ENCODE measurements at regions not wholly inside any gene's neighbourhood (a gene's known extent, or its start where the extent isn't known, plus 50 kb on each side); places are given as distances from the start of the nearest gene placed in this dataset.
"Not testable (repeated sequence)": the region's sequence is repeated elsewhere in the genome, so short reads cannot be mapped to it uniquely, and the experiment has no call there.

- no peak for DNase-seq
Measured at GRCh38 chr10:23884670-23885069, 324.3 kb upstream of the KIAA1217 start.

DNA sequence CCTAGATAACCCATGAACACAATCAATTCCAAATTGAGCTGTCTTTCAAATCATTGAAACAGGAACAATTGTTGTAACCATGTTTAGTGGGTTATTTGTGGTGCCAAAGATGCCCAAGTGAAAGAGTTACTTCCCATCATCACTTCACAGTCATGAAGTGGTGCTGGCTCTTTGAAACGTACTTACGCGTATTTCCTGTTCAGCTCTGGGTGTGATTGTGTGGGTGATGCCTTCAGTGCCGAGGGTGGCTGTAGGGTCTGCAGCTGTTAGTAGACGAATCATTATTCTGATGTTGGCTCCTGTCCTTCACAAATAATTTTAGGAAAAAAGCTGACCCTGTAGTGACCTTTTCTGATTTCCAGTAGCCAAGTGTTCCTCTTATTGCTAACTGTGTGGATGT lies 323.1 kb upstream of the KIAA1217 start:
- no peak for DNase-seq

DNA sequence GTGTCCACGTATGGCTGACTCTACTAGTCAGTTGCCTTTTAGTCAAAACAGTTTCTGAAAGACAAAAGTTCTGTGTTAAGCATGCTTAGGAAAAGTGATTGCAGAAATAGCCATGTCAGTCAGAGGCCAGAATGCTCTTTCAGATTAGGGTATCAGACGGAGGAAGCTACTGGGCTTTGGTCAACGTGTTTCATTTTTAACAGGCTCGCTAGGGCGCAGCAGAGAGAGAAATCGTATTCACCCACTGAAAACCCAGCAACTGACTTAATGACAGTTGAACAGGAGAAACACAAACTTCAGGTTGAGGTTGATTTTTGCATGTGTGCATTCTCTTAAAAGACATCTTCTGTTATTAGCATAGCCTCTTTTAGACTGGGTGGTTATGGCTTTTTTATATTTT lies 322.6 kb upstream of the KIAA1217 start:
- no peak for DNase-seq

DNA sequence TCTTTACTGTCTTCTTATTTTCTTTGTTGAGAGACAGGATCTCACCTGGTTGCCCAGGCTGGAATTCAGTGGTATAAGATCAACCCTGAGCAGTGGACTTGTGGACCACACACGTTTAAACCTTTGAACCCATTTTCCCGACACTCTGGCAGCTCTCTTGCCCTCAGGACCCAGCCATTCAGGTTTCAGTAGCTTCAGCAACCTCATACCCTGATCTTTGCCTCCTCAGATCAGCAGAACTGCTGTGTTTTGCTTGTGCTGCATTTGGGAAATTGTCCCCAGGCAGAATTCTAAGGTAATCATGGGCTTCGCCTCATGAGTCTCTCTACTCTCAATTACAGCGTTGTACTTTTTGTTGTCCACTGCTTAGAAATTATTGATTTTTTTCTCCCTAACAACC lies 317.6 kb upstream of the KIAA1217 start:
- no peak for DNase-seq

GRCh38 chr10:23892296-23892695 lies 316.6 kb upstream of the KIAA1217 start:
- DNase-seq, result no peak

DNA sequence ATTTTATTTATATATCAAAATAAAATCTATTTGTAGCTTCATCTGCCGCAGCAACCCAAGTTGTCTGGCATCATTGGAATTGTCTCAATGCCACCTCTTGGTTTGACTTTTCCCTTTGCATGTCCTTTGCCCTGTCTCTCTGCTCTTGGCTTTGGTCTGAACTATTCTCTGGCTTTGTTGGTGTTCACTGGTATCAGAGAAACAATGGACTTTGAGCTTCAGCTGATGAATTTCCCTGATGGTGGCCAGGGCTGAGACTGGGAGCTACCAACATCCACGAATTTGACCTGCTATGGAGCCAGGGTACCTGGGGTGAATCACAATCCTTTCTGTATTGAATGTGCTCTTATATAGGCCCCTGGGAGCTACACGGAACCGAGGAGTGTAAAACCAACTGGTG lies 311.7 kb upstream of the KIAA1217 start:
- no peak for DNase-seq

DNA sequence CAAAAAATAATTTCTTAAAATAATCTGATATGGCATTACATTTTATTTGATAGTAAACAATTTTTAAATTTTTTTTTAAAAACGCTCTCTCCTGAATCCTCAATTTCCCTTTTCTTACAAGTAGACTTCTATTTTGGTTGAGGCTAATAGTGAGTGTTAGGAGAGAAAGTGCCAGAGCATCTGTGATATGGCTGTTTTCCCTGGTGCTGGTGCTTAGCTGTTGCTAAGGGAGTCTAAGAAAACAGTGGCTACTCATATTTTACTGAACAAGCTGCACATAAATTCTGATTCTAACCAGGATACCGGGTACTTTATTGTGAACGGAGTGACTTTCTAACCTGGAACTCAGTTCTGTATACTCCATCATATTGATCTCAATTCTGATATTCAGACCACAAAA lies 311.1 kb upstream of the KIAA1217 start:
- DNase-seq, result no peak

- DNase-seq, result no peak
Measured at GRCh38 chr10:23899166-23899565, 309.8 kb upstream of the KIAA1217 start.

DNA sequence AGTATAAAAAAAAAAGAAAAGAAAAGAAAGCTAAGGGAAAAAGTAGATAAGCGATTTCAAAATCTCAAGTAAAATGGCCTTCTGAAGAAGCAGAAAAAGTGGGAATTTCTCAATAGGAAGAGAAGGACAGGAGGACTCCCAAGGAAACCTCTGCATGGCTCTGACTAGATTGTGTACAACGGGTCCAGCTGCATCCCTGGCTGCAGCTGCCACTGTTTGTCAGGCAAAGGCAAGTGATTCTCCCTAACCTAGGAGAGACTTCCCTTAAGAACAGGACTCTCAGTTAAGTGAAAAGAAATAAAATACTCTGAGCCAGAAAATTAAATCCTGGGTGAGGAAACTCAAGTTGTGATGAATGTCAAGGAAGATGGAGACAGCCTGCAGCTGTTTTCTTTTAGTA lies 298.6 kb upstream of the KIAA1217 start:
- no peak for DNase-seq

DNA sequence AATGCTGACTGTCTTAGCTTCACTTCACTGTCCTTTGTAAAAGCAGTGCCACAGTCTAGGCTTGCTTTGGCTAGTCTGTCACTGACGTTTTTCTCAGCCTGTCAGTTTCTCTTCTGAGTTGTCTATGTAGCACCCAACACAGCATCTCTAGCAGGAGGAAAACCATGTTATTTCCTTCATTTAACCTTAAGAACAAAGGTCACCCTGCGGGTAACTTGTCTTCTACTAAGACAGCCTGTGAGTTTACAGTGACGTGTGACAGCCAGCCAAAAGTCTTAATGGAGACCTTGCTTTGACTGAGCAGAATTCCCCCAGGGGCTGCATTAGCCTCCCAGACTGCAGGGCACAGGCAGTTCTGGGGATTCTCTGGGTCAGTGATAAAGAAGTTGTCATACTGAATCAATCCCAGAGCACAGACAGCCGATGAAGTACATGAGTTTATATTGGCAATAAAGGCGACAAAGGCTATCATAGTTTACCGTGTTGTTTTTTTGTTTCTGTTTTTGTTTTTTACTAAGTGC lies 296.0 kb upstream of the KIAA1217 start:
- no peak for DNase-seq

DNA sequence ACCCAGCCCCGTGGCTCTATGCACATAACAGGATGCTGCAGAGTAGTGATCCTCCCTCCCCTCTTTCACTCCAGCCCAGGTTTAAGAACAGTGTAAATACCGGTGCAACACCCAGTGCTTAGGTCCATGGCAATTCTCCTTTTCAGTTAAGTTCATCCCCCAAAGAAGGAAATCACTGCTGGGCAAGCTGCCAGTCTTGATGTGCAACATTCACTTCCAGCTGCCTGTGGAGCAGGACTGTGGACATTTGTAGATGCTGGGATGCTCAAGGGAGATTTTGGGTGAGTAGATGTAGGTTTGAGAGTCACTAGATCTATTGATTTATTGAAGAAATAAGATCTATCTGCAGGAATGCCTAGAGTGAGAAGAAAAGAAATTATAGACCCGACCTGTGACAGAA lies 294.3 kb upstream of the KIAA1217 start:
- DNase-seq, result no peak

DNA sequence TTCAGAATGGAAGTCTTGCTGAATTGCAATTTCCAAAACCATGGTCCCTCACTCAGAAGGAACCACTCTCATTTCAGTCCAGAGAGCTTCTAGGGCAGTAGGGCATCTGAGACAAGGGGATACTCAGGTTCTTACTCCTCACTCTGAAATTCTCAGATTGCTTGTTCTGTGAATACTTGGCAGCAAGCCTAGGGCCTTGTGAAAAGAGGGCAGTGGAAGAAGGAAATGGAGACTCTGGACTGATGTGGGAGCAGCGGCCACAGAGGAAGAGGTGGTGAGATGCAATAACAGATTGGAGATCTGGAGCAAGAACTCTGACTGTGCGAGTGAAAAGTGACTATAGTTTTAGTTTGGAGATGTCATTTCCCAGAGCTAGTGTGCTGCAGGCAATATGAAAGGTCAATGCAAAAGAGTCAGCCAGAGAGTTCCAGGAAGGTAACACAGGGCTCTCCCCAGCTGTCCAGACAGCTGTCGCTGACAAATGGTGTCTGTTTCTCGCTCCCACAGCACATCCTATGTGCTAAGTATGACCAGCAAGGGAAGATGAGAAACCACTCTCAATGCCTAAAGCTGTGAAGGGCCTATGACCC lies 291.6 kb upstream of the KIAA1217 start:
- DNase-seq, result no peak

DNA sequence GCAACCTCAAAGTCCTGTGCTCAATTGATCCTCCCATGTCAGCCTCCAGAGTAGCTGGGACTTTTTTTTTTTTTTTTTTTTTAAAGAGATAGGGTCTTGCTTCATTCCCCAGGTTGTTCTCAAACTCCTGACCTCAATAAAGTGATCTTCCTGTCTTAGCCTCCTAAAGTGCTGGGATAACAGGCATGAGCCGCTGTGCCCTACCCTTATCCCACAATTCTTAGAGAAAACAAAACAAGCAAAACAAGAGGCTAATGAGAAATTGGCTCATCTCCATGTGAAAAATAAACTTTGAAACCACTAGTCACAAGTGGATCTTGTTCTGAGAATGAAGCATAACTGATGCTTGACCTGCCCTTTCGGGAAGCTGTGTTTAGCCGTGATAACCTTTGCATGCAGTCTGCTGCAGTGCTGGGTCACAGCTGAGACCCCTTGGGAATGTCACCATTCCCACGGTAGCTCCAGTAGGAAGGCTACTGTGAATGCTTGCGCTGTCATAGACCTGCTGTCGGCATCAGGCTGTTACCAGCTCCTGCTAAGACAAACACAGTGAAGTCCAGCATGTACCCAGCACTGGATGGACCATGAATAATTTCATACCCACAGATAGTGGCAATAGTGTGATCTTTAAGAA lies 290.7 kb upstream of the KIAA1217 start:
- no peak for DNase-seq

DNA sequence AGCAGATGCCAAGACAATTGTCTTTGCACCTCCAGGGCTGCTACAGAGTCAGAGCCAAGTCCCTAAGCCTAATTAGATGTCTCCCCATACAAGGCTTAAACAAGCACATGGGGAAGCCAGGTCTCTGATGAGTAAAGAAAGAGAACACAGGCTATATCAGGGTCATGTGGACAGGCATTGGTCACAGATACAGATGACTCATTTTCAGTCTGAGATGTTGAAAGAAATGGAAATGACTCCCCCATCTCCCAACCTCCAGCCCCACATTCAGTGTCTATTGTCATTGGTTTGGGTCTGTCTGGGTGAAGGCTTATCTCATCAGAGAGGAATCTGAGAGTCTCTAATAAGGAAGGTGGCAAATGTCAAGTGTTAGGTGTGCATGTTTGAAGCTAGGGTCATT lies 290.1 kb upstream of the KIAA1217 start:
- DNase-seq, result peak; percentile 3 to 31

DNA sequence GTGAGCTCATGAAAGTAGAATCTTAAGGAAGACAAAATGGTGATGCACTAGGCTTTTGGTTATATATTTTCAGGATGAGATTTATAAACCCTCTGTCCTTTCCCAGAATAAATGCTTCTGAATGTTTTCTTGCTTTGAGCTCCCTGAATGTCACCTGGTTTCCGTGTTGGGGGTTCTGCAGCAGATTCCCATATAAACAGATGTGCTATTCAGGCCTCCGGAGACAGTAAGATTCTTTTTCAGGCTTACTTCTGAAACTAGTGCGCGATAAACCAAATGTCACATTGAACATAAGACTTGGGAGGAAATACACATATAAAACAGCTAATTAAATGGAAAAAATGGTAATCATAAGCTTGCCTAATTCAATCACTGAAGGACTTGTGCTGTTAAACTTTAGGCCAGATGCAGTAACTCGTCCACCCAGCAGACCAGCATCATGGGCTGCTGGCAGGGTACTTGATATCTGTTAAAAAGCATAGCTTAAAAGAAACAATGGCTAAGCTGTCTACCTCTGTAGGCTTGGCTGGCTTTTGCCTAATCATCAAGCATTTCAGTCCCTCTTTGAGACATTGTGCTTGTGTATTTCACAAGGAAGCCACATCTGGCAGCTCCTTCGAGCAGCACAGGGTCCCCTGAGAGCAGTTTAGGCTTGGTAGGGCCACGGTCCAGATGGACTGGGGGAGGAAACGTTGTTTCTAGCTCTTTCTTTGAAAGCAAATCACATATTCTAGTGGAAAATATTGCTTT lies 281.2 kb upstream of the KIAA1217 start:
- no peak for DNase-seq

DNA sequence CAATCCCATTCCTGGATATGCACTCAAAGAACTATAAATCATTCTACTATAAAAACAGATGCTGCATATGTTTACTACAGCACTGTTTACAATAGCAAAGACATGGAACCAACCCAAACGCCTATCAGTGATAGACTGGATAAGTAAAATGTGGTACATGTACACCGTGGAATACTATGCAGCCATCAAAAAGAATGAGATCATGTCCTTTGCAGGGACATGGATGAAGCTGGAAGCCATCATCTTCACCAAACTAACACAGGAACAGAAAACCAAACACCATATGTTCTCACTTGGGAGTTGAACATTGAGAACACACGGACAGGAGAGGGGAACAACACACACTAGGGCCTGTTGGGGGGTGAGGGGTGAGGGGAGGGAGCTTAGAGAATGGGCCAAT lies 274.9 kb upstream of the KIAA1217 start:
- DNase-seq, result not testable (repeated sequence)

DNA sequence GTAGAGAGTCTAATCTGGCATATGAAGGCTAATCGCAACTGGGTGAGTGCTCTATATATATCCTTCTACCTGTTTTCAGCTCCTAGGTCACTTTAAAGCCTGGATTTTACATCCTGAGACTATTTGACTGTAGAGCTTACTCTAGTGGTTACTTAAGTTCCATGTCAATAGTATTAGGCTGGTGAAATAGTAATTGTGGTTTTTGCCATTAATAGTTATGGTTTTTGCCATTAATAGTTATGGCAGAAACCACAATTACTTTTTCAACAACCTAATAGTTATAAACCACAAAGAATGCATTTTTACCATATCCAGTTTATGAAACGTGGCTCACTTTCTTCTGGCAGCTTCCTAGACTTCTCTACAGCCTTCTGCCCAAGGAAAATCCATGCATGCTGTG lies 263.1 kb upstream of the KIAA1217 start:
- no peak for DNase-seq

GRCh38 chr10:23951841-23952240 lies 257.1 kb upstream of the KIAA1217 start:
- DNase-seq, result no peak

DNA sequence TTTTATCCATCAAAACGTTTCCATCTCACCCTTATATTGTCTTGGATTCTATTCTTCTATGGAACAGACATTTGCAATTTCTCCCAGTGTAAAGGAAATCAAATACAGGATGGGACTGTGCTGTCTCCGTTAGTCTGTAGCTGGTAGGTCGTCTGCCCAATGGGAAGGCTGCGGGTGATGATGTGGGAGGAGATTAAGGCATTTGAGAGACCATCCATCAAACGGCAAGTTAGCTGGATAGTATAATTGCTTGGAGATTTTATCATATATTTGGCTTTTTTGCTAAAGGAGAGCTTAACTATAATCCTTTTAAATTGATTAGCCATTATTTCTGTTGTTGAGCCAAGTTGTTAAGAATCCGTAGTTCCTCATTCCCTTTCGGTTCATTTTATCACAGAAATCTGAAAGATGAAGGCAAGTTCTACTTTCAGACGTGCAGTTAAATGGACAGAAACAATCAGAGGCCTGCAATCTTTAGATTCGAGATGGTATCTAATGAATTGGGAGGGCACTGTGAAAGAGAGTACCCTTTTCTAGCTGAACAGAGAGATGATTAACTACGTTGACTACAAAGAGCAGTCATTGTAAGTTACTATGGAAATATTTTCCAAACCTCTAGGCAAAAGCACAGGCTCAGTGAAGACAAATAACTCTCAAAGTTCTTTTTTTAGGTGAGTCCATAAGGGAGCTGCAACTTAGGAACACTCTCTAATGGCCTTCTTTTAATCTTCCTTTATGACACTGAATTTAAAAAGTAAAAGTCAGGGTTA lies 253.3 kb upstream of the KIAA1217 start:
- no peak for DNase-seq

- DNase-seq, result no peak
Measured at GRCh38 chr10:23965123-23965522, 243.8 kb upstream of the KIAA1217 start.

DNA sequence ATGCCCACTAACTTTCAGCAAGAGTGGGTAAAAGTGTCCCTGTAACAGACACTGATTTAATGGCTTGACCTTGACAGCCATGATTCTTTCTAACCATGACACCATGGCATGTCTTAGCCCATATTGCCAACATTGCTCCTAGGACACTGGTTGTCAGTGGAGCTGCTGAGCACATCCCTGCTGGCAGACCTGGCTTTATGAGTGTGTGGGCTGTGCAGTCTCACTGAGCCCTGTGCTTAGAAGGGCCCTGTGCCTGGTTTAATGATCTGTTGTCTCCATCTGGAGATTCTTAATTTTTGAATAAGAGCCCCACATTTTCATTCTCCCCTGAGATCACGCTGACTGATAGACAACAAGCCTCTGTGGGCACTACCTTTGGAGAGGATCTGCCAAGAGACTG lies 243.1 kb upstream of the KIAA1217 start:
- no peak for DNase-seq

GRCh38 chr10:23966504-23967051 lies 242.4 kb upstream of the KIAA1217 start:
- no peak for DNase-seq

DNA sequence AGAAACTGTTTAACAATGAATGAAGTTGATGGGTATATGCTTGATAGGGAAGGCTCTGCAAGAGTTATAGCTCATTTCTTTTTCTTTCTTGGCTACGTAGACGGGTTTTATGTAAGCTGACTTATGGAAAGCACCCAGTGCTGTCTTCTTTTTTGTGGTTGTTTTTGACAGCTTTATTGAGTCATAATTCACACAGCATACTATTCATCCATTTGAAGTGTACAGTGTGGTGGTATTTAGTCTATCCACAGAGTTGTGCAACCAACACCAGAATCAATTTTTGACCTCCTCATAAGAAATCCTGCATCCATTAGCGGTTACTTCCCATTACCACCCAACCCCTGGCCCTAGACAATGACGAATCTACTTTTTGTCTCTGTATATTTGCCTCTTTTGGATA lies 240.6 kb upstream of the KIAA1217 start:
- DNase-seq, result no peak

Measured in inflammatory macrophage (primary cell).